ENCODE measurements at regions not wholly inside any gene's neighbourhood (a gene's known extent, or its start where the extent isn't known, plus 50 kb on each side); places are given as distances from the start of the nearest gene placed in this dataset.

- ATAC-seq (no peak), DNase-seq (no peak)
- H3K4me3 ChIP-seq, result no peak overlapping the region
- no peaks in the 10 kb centered on the region for H3K36me3 ChIP-seq
- no peaks in the 10 kb centered on the region for H3K9me3 ChIP-seq
- H3K27ac ChIP-seq, result no peak overlapping the region
- WGBS (ENCODE audit: insufficient coverage, low coverage, low lambda C conversion rate, missing lambda C conversion rate), result 74% methylated on average over 11 of the region's 11 CpGs
- TF ChIP-seq POLR2A (IDR thresholded peaks at IDR 0.05), result no peak
- TF ChIP-seq CTCF (IDR thresholded peaks at IDR 0.05), result no peak
- H3K4me1 ChIP-seq, result no peaks in the 10 kb centered on the region
- intact Hi-C loops (cut with DNase I), result no loop called here
- no peaks in the 10 kb centered on the region for H3K27me3 ChIP-seq
These were observed 67.5 kb upstream of the TJP1 start for GRCh38 chr15:29889542-29890329.

GRCh38 chr15:29888646-29889045 is 66.4 kb upstream of the TJP1 start:
- H3K9me3 ChIP-seq, result no peaks in the 10 kb centered on the region
- no peak overlapping the region for H3K27ac ChIP-seq
- TF ChIP-seq CTCF (IDR thresholded peaks at IDR 0.05) (no peak), POLR2A (IDR thresholded peaks at IDR 0.05) (no peak)
- 54% methylated on average over 5 of the region's 5 CpGs for WGBS (ENCODE audit: insufficient coverage, low coverage, low lambda C conversion rate, missing lambda C conversion rate)
- no peaks in the 10 kb centered on the region for H3K27me3 ChIP-seq
- DNase-seq (no peak), ATAC-seq (peak in 1 of 4 donors; percentile 36)
- no peaks in the 10 kb centered on the region for H3K36me3 ChIP-seq
- no peaks in the 10 kb centered on the region for H3K4me1 ChIP-seq
- intact Hi-C loops (cut with DNase I), result no loop called here
- no peak overlapping the region for H3K4me3 ChIP-seq

- Histone ChIP-seq H3K36me3 (no peaks in the 10 kb centered on the region), H3K4me1 (no peaks in the 10 kb centered on the region), H3K4me3 (no peak overlapping the region), H3K27me3 (no peaks in the 10 kb centered on the region), H3K9me3 (no peaks in the 10 kb centered on the region), H3K27ac (no peak overlapping the region)
- intact Hi-C loops (cut with DNase I), result no loop called here
- TF ChIP-seq POLR2A (IDR thresholded peaks at IDR 0.05) (no peak), CTCF (IDR thresholded peaks at IDR 0.05) (no peak)
- DNase-seq, result no peak
- ATAC-seq, result no peak
- 58% methylated on average over 2 of the region's 2 CpGs for WGBS (ENCODE audit: insufficient coverage, low coverage, low lambda C conversion rate, missing lambda C conversion rate)
These were observed 65.5 kb upstream of the TJP1 start for GRCh38 chr15:29887721-29888120.

- no peaks in the 10 kb centered on the region for H3K4me1 ChIP-seq
- DNase-seq (no peak), ATAC-seq (peak in 2 of 4 donors; percentile 25 to 56)
- WGBS (ENCODE audit: insufficient coverage, low coverage, low lambda C conversion rate, missing lambda C conversion rate), result 80% methylated on average over 3 of the region's 3 CpGs
- intact Hi-C loops (cut with DNase I), result no loop called here
- no peaks in the 10 kb centered on the region for H3K36me3 ChIP-seq
- no peaks in the 10 kb centered on the region for H3K27me3 ChIP-seq
- H3K27ac ChIP-seq, result no peak overlapping the region
- TF ChIP-seq POLR2A (IDR thresholded peaks at IDR 0.05) (no peak), CTCF (IDR thresholded peaks at IDR 0.05) (no peak)
- no peaks in the 10 kb centered on the region for H3K9me3 ChIP-seq
- no peak overlapping the region for H3K4me3 ChIP-seq
These were observed 62.9 kb upstream of the TJP1 start for GRCh38 chr15:29885183-29885582.
